SJSA1 (cell line): ENCODE measurements at regions not wholly inside any gene's neighbourhood (a gene's known extent, or its start where the extent isn't known, plus 50 kb on each side); places are given as distances from the start of the nearest gene placed in this dataset.

ENCODE experiments used
- DNase-seq, 2 experiments: peaks; one replicate each; pipeline ENCODE4 v3.0.0-alpha.2; 2015 to 2020; ENCODE audit warnings: low spot score in 2 of 2, low read depth in 1 of 2
- H3K27ac ChIP-seq: fragments of 250-450 bp; sonication (Bioruptor Pico); 2 replicates; pipeline ENCODE4 v1.5.1; 2020; ENCODE audit warnings: mild to moderate bottlenecking, moderate library complexity
- H3K27me3 ChIP-seq: fragments of 250-450 bp; sonication (Bioruptor Pico); replicated peaks from 2 replicates; pipeline ENCODE4 v1.5.1; 2020; ENCODE audit warnings: mild to moderate bottlenecking, moderate library complexity
- H3K36me3 ChIP-seq: fragments of 250-450 bp; sonication (Bioruptor Pico); 2 replicates; pipeline ENCODE4 v1.5.1; 2020; ENCODE audit warnings: mild to moderate bottlenecking
- H3K4me1 ChIP-seq: fragments of 250-450 bp; sonication (Bioruptor Pico); replicated peaks from 2 replicates; pipeline ENCODE4 v1.6.1; 2021; ENCODE audit warnings: mild to moderate bottlenecking
- H3K4me3 ChIP-seq: fragments of 250-450 bp; sonication (Bioruptor Pico); 2 replicates; pipeline ENCODE4 v1.5.1; 2020; ENCODE audit warnings: mild to moderate bottlenecking
- H3K9me3 ChIP-seq: fragments of 250-450 bp; sonication (Bioruptor Pico); replicated peaks from 2 replicates; pipeline ENCODE4 v1.5.1; 2020; ENCODE audit warnings: mild to moderate bottlenecking

DNA sequence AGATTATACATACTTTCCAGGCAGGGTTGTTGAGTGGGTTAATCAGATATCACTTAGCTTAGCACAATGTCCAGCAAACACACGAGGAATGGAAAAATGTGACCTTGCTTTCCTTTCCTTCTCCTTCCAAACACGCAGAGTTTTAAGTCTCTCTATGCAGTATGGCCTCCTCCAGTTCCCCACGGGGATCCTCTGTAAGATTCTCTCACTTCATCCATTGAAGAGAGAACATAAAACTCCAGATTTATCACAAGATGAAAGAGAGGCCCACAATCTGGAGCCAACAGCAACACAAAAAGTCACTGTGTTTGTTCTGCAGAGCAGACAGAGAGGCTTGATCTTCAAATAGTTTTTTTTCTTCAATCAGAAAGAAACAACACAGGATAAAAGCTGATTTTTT is 336.8 kb upstream of the CLNK start:
- no peaks in the 10 kb centered on the region for H3K27me3 ChIP-seq
- no peaks in the 10 kb centered on the region for H3K9me3 ChIP-seq
- H3K27ac ChIP-seq, result no peak overlapping the region
- H3K36me3 ChIP-seq, result no peaks in the 10 kb centered on the region
- no peaks in the 10 kb centered on the region for H3K4me1 ChIP-seq
- H3K4me3 ChIP-seq, result no peak overlapping the region
- DNase-seq, result no peak

DNA sequence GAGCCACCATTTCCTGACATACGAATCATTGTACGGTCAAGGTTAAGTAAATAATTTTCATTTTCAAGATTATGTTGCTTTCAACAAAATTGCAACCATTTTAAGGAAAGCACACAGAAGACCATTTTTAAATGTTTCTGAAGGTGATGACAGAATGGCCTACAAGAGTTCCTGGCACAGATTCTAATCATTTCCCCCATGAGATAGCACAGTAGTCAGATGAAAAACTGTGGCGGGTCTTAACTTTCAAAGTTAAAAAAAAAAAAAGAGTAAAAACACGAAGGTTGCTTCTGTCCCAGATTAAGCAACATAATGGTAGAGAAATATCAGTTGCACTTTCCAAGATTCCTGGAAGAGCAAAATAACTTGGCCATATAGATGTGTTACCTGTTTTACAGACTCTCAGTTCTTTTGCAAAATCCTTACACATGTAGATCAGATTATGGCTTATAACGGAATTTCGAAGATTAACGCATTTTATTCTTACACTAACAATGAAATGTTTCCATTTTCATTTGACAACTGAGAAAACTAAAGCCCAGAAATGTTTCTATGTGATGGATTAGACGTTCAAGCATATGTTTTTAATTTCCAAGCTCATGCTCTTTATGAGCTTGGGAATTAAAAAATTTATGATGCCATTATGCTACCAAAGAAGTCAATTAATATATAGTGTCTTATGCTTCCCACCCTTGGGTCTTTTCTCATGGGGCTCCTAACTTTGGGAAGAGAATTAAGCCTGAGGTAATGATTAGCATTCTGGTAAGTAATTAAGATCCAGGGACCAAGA is 335.1 kb upstream of the CLNK start:
- no peaks in the 10 kb centered on the region for H3K9me3 ChIP-seq
- no peaks in the 10 kb centered on the region for H3K36me3 ChIP-seq
- no peak for DNase-seq
- H3K27ac ChIP-seq, result no peak overlapping the region
- no peak overlapping the region for H3K4me3 ChIP-seq
- H3K4me1 ChIP-seq, result no peaks in the 10 kb centered on the region
- H3K27me3 ChIP-seq, result no peaks in the 10 kb centered on the region

DNA sequence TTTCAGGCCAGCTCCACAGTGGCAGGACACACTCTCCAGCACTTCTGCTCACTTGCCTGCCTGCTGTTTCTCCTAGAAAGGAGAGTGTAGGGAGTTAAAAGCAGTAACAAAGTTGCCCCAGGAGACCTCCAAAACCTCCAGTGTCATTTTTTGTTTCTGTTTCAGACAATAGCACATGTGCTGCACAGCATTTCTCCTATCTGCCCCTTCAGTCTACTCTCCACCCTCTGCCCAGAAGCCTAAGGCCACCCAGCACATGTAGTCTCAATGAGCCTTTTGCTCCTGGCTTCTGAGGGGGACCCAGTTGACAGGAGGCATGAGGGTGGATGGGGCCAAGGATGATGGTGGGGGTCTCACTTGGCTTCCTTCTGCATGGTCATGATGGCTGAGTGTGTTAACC is 329.6 kb upstream of the CLNK start:
- Histone ChIP-seq H3K27ac (no peak overlapping the region), H3K36me3 (no peaks in the 10 kb centered on the region), H3K4me3 (no peak overlapping the region), H3K4me1 (no peaks in the 10 kb centered on the region), H3K9me3 (no peaks in the 10 kb centered on the region), H3K27me3 (no peaks in the 10 kb centered on the region)
- no peak for DNase-seq

DNA sequence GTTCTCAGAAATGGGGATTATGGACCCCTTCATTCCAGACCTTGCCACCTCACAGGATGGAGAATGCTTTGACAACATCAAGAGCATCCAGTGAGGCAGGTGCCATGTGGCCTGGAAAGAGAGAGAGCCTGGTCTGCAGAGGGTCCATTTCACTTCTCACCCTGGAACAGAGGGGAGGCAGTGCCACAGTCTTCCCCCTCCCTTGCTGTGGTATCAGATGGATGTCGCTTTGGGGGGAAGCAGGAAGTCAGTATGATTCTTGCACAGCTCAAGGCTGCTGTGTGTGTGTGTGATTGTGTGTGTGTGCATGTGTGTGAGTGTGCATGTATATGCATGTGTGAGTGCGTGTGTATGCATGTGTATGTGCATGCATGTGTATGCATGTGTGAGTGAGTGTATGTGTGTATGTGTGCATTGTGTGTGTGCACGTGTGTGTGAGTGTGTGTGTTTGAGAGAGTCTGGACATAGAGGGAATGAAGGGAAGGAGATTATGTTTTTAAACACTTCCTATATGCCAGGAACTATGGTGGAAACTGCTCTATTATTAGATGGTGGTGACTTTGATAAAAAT is 328.6 kb upstream of the CLNK start:
- no peaks in the 10 kb centered on the region for H3K36me3 ChIP-seq
- DNase-seq, result no peak
- no peaks in the 10 kb centered on the region for H3K9me3 ChIP-seq
- H3K4me1 ChIP-seq, result no peaks in the 10 kb centered on the region
- no peaks in the 10 kb centered on the region for H3K27me3 ChIP-seq
- no peak overlapping the region for H3K4me3 ChIP-seq
- H3K27ac ChIP-seq, result no peak overlapping the region

DNA sequence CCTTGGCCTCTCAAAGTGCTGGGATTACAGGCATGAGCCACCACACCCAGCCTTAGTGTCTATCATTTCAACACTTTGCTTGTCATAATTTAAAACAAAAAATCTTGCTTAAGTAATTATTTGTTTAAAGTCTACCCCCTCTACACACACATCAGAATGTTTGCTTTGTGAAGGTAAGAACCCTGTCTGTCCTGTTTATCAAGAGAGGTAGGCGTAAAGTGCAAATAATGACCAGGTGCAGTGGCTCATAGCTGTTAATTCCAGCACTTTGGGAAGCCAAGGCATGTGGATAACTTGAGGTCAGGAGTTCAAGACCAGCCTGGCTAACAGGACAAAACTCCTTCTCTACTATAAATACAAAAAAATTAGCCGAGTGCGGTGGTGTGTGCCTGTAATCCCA is 326.7 kb upstream of the CLNK start:
- no peaks in the 10 kb centered on the region for H3K36me3 ChIP-seq
- H3K4me1 ChIP-seq, result no peaks in the 10 kb centered on the region
- H3K4me3 ChIP-seq, result no peak overlapping the region
- no peak for DNase-seq
- no peaks in the 10 kb centered on the region for H3K9me3 ChIP-seq
- H3K27ac ChIP-seq, result no peak overlapping the region
- H3K27me3 ChIP-seq, result no peaks in the 10 kb centered on the region

DNA sequence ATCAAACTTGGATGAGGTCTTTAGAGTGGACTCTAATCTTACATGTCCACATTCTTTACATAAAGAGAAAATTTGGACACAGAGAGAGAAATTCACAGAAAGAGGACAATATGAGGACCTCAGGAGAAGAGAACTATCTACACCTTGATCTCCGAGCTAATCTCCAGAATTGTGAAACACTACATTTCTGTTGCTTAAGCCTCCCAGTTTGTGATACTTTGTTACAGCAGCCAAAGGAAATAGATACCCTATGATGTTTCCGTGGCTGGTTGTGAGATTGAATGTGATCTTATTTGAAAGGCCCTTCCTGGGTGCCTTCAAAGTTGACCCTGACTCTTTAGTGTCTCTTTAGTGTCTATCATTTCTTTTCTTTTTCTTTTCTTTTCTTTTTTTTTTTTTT is 326.1 kb upstream of the CLNK start:
- no peaks in the 10 kb centered on the region for H3K4me1 ChIP-seq
- H3K9me3 ChIP-seq, result no peaks in the 10 kb centered on the region
- H3K36me3 ChIP-seq, result no peaks in the 10 kb centered on the region
- H3K4me3 ChIP-seq, result no peak overlapping the region
- H3K27ac ChIP-seq, result no peak overlapping the region
- DNase-seq, result no peak
- no peaks in the 10 kb centered on the region for H3K27me3 ChIP-seq

DNA sequence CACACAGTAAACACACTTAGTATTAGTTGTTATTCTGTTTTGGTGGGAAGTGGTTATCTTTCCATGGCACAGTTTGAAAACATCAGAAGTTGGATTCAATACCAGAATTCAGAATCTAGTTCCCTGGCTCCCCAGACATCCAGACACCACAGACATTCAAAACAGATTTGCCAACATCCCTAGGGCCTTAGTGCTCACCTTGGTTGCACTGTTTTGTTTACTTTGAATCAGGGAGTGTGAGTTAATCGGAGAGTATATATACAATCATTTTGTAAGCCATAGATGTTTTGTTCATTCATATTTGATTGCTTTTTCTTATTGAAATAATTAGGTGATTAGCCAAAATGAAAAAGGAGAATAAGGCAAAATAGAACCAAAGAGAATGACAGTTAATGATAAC is 324.7 kb upstream of the CLNK start:
- H3K4me1 ChIP-seq, result no peaks in the 10 kb centered on the region
- no peaks in the 10 kb centered on the region for H3K27me3 ChIP-seq
- DNase-seq, result no peak
- H3K4me3 ChIP-seq, result no peak overlapping the region
- no peaks in the 10 kb centered on the region for H3K36me3 ChIP-seq
- no peaks in the 10 kb centered on the region for H3K9me3 ChIP-seq
- H3K27ac ChIP-seq, result no peak overlapping the region

DNA sequence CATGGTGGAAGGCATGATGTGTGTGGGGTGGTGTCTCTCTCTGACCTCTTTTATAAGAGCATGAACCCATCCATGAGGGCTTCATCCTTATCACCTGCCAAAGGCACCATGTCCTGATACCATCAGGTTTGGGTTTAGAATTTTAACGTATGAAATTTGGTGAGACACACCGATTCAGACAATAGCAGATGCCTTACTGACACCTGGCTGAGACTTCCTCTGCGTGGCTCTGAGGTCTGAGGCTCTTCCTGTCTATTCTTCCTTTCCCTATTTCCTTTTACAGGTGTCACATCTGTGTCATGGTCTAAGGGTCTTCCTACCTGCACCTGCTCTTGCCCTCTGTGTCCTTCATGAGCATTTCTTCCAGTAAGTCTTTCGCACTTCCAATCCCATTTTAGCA is 320.7 kb upstream of the CLNK start:
- Histone ChIP-seq H3K4me3 (no peak overlapping the region), H3K9me3 (no peaks in the 10 kb centered on the region), H3K27ac (no peak overlapping the region), H3K4me1 (no peaks in the 10 kb centered on the region), H3K36me3 (no peaks in the 10 kb centered on the region), H3K27me3 (no peaks in the 10 kb centered on the region)
- DNase-seq, result no peak

DNA sequence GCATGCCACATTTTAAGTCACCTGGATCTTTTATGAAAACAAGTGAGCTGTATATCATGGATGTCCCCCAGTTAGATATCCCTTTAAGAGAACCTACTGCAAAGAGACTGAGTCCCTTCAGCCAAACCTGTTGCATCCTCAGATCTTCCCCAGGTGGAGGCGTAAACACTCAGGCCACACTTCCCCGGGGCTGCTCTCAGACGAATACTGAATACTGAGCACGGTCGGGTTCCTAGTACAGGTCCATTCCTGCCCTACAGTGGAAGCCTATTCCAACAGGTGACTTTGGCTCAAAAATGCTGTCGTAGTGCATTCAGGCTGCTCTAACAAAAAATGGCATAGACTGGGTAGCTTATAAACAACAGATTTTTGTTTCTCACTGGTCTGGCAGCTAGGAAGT is 320.2 kb upstream of the CLNK start:
- no peak overlapping the region for H3K4me3 ChIP-seq
- no peak for DNase-seq

DNA sequence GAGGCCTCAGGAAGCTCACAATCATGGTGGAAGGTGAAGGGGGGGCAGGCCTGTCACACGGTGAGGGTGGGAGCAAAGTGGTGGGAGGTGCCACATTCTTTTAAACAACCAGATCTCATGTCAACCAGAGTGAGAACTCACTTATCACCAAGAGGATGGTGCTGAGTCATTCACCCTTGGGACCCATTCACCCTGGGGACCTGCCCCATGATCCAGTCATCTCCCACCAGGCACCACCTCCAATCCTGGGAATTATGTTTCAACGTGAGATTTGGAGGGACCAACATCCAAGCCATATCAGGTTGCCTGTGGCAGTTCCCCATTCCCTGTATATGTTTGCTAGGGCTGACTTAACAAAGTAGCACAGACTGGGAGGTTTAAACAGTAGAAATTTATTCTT is 318.4 kb upstream of the CLNK start:
- no peaks in the 10 kb centered on the region for H3K36me3 ChIP-seq
- no peaks in the 10 kb centered on the region for H3K9me3 ChIP-seq
- no peak overlapping the region for H3K27ac ChIP-seq
- no peak for DNase-seq
- H3K27me3 ChIP-seq, result no peaks in the 10 kb centered on the region
- H3K4me3 ChIP-seq, result no peak overlapping the region
- H3K4me1 ChIP-seq, result no peaks in the 10 kb centered on the region

More for the DNA sequence above, 320.2 kb upstream of the CLNK start:
- Histone ChIP-seq H3K9me3 (no peaks in the 10 kb centered on the region), H3K36me3 (no peaks in the 10 kb centered on the region), H3K27ac (no peak overlapping the region), H3K27me3 (no peaks in the 10 kb centered on the region), H3K4me1 (no peaks in the 10 kb centered on the region)

DNA sequence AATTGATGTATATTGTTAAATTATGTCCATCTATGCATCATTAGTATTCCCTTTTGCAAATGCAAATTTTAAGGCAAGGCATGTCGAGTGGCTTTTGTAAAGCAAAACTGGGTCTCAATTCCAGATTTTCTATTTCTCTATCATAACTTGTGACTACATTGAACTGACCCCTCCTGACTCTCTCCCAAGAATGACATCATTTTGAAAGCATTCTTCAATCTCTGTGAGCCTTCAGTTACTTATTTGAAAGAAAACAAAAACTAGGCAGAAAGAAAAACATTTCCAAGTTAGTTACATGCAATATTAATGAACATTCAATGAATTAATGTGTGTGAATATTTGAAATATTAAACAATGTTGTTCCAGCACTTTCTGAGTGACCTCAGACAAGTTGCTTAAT is 314.3 kb upstream of the CLNK start:
- Histone ChIP-seq H3K27ac (no peak overlapping the region), H3K27me3 (no peaks in the 10 kb centered on the region), H3K4me1 (no peaks in the 10 kb centered on the region), H3K9me3 (no peaks in the 10 kb centered on the region), H3K36me3 (no peaks in the 10 kb centered on the region), H3K4me3 (no peak overlapping the region)
- DNase-seq, result no peak

DNA sequence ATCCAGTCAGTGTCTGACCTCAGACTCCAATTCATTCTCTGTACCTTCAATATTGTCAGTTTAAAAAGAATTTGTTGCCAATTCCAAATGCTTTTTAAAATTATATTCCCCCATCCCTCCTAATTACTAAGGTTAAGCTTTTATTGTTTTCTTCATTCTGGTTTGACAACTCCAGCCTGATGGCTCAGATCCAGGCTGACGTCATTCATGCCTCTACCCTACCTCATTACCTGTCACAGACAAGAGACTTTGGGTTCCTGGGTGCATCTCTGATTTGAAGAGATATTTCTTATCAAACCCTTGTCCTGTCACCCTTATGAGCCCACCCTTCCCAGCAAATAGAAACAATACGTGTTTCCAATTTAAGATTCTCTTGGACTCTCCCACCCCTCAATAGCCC is 300.2 kb upstream of the CLNK start:
- no peak overlapping the region for H3K4me3 ChIP-seq
- no peaks in the 10 kb centered on the region for H3K36me3 ChIP-seq
- DNase-seq, result no peak
- H3K9me3 ChIP-seq, result no peaks in the 10 kb centered on the region
- no peaks in the 10 kb centered on the region for H3K4me1 ChIP-seq
- H3K27me3 ChIP-seq, result no peaks in the 10 kb centered on the region
- H3K27ac ChIP-seq, result no peak overlapping the region

DNA sequence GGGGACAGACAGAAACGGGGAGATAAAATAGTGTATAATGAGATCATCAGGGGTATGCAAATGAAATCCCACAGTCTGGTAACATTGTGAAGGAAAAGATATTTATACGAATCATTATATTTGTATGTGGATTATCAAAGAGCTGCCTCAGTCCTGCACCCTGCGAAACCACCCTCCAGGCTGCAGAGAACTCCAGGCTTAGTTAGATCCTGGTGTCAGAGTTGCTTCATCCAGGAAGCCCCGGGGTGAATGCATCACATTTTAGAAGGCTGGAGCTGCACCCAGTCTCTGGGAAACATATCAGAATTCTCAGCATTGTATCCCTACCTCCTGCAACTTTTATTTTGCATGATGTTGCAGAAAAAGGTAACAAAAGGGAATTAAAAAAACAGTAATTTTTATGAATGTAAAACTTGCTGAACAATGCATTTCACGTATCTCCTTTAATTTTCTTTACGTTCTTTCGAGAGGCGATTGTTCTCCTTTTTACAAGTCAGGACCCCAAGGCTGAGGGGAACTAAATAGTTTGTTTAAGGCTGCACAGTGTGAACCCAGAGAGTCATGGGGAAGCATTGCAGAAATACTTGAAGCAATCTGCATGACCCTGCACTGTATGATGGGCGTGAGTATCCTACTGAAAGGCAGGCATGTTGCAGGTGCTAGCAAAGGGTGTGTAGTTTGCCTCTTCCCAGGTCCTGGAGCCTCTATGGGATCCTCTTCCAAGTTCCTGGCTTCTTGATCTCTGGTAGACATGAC is 299.5 kb upstream of the CLNK start:
- H3K27me3 ChIP-seq, result no peaks in the 10 kb centered on the region
- DNase-seq, result no peak
- no peak overlapping the region for H3K27ac ChIP-seq
- H3K4me3 ChIP-seq, result no peak overlapping the region
- no peaks in the 10 kb centered on the region for H3K4me1 ChIP-seq
- H3K36me3 ChIP-seq, result no peaks in the 10 kb centered on the region
- no peaks in the 10 kb centered on the region for H3K9me3 ChIP-seq

DNA sequence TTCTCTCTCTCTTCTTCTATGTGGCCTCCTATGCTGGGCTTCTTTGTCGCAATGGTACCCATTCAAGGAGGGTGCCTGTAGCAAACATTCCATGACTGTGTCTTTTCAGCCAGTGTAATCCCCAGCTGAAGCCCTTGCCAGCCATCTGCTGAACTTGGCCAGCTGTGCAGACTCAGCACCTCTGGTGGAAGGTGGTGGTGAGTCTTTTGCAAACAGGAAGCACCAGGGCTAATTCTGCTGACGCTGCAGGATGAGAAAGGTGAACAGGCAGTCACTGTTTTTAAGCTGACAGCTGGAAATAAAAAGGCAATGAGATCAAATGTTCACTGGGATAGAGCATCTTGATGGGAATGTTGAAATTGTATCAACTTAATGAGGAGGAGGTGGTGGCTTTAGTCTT is 298.7 kb upstream of the CLNK start:
- H3K27ac ChIP-seq, result no peak overlapping the region
- no peak for DNase-seq
- H3K36me3 ChIP-seq, result no peaks in the 10 kb centered on the region
- H3K27me3 ChIP-seq, result no peaks in the 10 kb centered on the region
- no peak overlapping the region for H3K4me3 ChIP-seq
- no peaks in the 10 kb centered on the region for H3K4me1 ChIP-seq
- no peaks in the 10 kb centered on the region for H3K9me3 ChIP-seq
